Brain microvascular endothelial cell (primary cell): ENCODE measurements at regions not wholly inside any gene's neighbourhood (a gene's known extent, or its start where the extent isn't known, plus 50 kb on each side); places are given as distances from the start of the nearest gene placed in this dataset.
A peak's percentile ranks its signal among the peaks of the same experiment; 100 is the strongest.

Source experiments
- DNase-seq: peaks from one replicate; pipeline ENCODE4 v3.0.0-alpha.2; 2020
- H3K27ac ChIP-seq: fragments of 250-450 bp; sonication (Bioruptor Pico); 2 replicates; pipeline ENCODE4 v1.5.1; 2020; ENCODE audit warnings: mild to moderate bottlenecking, moderate library complexity
- H3K27me3 ChIP-seq: fragments of 250-450 bp; sonication (Bioruptor Pico); replicated peaks from 2 replicates; pipeline ENCODE4 v1.5.1; 2020; ENCODE audit warnings: mild to moderate bottlenecking
- H3K36me3 ChIP-seq: fragments of 250-450 bp; sonication (Bioruptor Pico); replicated peaks from 2 replicates; pipeline ENCODE4 v1.5.1; 2020; ENCODE audit warnings: mild to moderate bottlenecking
- H3K4me3 ChIP-seq: 2 replicates; pipeline ENCODE4 v1.5.1; 2011; ENCODE audit warnings: low read depth, mild to moderate bottlenecking, control low read depth, low read length, moderate library complexity
- in situ Hi-C: cut with HindIII; loops from 2 replicates; pipeline ENCODE4 v1.10.0; 2017; ENCODE audit warnings: low sequenced_read_pairs, low pct_ligation_motif_present
- TF ChIP-seq, protein P1 (sequence below): IDR thresholded peaks from 2 replicates; pipeline ENCODE4 v1.5.1; 2011; ENCODE audit warnings: low read depth, mild to moderate bottlenecking, moderate library complexity, low read length, control low read depth, inconsistent platforms; ENCODE audit errors: missing control alignments

DNA sequence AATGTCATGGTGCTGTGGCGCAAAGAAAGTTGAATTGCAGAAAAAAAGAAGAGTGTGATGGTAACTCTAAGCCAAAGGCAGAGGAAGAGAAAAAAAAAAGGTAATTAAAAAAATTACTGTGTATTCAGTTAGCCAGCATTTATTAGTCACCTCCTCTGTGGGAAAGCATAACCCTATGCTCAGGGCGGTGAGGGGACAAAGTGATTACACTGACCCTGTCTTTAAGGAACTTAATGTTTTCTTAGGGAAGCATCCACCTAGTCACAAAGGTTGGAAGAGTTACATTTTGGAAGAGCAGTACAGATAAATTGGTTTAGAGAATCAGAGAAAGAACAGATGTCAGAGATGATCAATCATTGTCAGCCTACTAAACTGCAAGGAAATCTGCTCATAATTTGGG is 410.3 kb downstream of the CDH11 start:
- no peak for DNase-seq
- Histone ChIP-seq H3K27ac (peak overlapping the region; percentile 63), H3K4me3 (no peak overlapping the region), H3K27me3 (no peaks in the 10 kb centered on the region), H3K36me3 (no peaks in the 10 kb centered on the region)
- TF ChIP-seq, protein P1, sequence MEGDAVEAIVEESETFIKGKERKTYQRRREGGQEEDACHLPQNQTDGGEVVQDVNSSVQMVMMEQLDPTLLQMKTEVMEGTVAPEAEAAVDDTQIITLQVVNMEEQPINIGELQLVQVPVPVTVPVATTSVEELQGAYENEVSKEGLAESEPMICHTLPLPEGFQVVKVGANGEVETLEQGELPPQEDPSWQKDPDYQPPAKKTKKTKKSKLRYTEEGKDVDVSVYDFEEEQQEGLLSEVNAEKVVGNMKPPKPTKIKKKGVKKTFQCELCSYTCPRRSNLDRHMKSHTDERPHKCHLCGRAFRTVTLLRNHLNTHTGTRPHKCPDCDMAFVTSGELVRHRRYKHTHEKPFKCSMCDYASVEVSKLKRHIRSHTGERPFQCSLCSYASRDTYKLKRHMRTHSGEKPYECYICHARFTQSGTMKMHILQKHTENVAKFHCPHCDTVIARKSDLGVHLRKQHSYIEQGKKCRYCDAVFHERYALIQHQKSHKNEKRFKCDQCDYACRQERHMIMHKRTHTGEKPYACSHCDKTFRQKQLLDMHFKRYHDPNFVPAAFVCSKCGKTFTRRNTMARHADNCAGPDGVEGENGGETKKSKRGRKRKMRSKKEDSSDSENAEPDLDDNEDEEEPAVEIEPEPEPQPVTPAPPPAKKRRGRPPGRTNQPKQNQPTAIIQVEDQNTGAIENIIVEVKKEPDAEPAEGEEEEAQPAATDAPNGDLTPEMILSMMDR: no peak
- in situ Hi-C loops: no loop called here

- no peaks in the 10 kb centered on the region for H3K36me3 ChIP-seq
- DNase-seq: peak; percentile 85
- H3K27me3 ChIP-seq: no peaks in the 10 kb centered on the region
- in situ Hi-C loops: no loop called here
- TF ChIP-seq, protein P1: no peak
- peak overlapping the region; percentile 63 for H3K27ac ChIP-seq
- H3K4me3 ChIP-seq: no peak overlapping the region
These were observed 410.8 kb downstream of the CDH11 start for GRCh38 chr16:64711026-64711425.

- TF ChIP-seq, protein P1: no peak
- Histone ChIP-seq H3K36me3 (no peaks in the 10 kb centered on the region), H3K27ac (no peak overlapping the region), H3K4me3 (no peak overlapping the region), H3K27me3 (no peaks in the 10 kb centered on the region)
- in situ Hi-C loops: no loop called here
- no peak for DNase-seq
These were observed 416.4 kb downstream of the CDH11 start for GRCh38 chr16:64705443-64705842.

- no peaks in the 10 kb centered on the region for H3K36me3 ChIP-seq
- TF ChIP-seq, protein P1: no peak
- no peak for DNase-seq
- H3K4me3 ChIP-seq: no peak overlapping the region
- in situ Hi-C loops: no loop called here
- H3K27me3 ChIP-seq: no peaks in the 10 kb centered on the region
- no peak overlapping the region for H3K27ac ChIP-seq
These were observed 417.5 kb downstream of the CDH11 start for GRCh38 chr16:64704386-64704785.

DNA sequence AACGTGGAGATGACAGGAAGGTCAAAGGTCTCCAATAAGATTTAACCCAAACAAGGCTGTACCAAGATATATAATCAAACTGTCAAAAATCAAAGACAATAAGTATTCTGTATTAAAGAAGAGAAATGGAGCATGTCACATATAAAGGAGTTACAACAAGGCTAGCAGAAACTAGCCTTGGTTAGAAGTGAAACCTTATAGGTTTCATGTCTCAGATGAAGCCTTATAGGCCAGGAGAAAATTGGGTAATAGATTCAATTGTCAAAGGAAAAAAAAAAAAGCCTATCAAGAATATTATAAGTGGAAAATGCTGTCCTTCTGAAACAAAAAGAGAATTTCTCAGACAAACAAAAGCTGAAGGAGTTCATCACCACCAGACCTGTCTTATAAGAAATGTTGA is 419.4 kb downstream of the CDH11 start:
- Histone ChIP-seq H3K4me3 (no peak overlapping the region), H3K27me3 (no peaks in the 10 kb centered on the region), H3K27ac (no peak overlapping the region), H3K36me3 (no peaks in the 10 kb centered on the region)
- in situ Hi-C loops: no loop called here
- TF ChIP-seq, protein P1: no peak
- DNase-seq: no peak

DNA sequence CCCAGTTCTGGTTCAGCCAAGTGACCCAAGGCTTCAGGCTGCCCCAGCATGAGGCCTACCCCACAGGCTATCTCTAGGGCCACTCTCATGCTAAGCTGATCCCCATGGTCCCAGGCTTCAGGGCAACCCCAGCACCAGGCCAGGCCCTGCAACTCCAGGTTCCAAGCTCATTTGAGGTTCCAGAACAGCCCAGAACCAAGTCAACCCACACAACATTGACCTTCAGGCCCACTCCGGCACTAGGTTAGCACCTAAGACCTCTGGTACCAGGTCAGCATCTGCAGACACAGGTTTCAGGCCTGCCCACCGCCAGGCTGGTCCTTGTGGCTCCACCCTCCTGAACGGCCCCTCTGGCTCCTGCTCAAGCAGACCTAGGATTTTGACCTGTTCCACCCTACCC is 421.2 kb downstream of the CDH11 start:
- no peaks in the 10 kb centered on the region for H3K36me3 ChIP-seq
- no peak for DNase-seq
- H3K4me3 ChIP-seq: no peak overlapping the region
- TF ChIP-seq, protein P1: no peak
- in situ Hi-C loops: no loop called here
- no peaks in the 10 kb centered on the region for H3K27me3 ChIP-seq
- H3K27ac ChIP-seq: no peak overlapping the region
